Right lobe of liver (tissue), 4 donors: ENCODE measurements at regions not wholly inside any gene's neighbourhood (a gene's known extent, or its start where the extent isn't known, plus 50 kb on each side); places are given as distances from the start of the nearest gene placed in this dataset.

Source experiments
- CTCF ChIP-seq, 4 donors: fragments of 200-600 bp in 3 of 4; fragments of 450-650 bp in 1 of 4; IDR thresholded peaks; one replicate each; pipeline versions ENCODE4 v1.5.1 to v1.8.0; 2016 to 2022; ENCODE audit warnings: antibody characterized with exemption in 4 of 4, mild to moderate bottlenecking in 2 of 4
- POLR2A ChIP-seq: fragments of 450-650 bp; IDR thresholded peaks from one replicate; pipeline ENCODE4 v1.6.1; 2017; ENCODE audit warnings: antibody characterized with exemption, mild to moderate bottlenecking
- donor health status: DM: no; HTN: no; CAD: no.
- donor health status: DM: no; HTN: no; CAD: no.
- donor health status: DM: no; HTN: yes; CAD: no.

- TF ChIP-seq CTCF (IDR thresholded peaks at IDR 0.05) = no peak
- TF ChIP-seq POLR2A = no peak
Observed at GRCh38 chr21:19489930-19490329, 1086.3 kb upstream of the TMPRSS15 start.
